IMR-90 (cell line): ENCODE measurements at regions not wholly inside any gene's neighbourhood (a gene's known extent, or its start where the extent isn't known, plus 50 kb on each side); places are given as distances from the start of the nearest gene placed in this dataset.

Experiments used
- ATAC-seq: fragments of 200-7000 bp; cut with Tn5 transposase; 2 replicates; pipeline ENCODE4 v1.9.1; 2020; ENCODE audit warnings: low read depth, mild to moderate bottlenecking, moderate library complexity
- BruUV-seq: library from RNA; stranded (reverse); fragments of 400-500 nt; replicated peaks from 2 replicates; lab custom pipeline; 2021; lab: Mats Ljungman, UMichigan
- CTCF ChIA-PET: fragments of 300-600 bp; formaldehyde crosslinking; extraction: SDS; loops from one replicate; lab custom pipeline; 2021; ENCODE audit warnings: antibody characterized with exemption; lab: Yijun Ruan, JAX
- POLR2A ChIA-PET: fragments of 300-600 bp; sonication (Branson Sonifier 250); formaldehyde crosslinking; loops from one replicate; lab custom pipeline; 2022; ENCODE audit warnings: antibody characterized with exemption; ENCODE audit not compliant: unreplicated experiment; lab: Charles Lee
- DNase-seq: peaks from one replicate; pipeline ENCODE4 v3.0.0; 2013
- H2AFZ ChIP-seq: replicated peaks from 2 replicates; pipeline ENCODE3; 2013; ENCODE audit warnings: low read length, mild to moderate bottlenecking; ENCODE audit not compliant: poor library complexity
- H2AK5ac ChIP-seq: 2 replicates; pipeline ENCODE4 v1.6.1; 2013; ENCODE audit warnings: low read depth, low read length, inconsistent platforms
- H2AK9ac ChIP-seq: replicated peaks from 2 replicates; pipeline ENCODE3; 2013; ENCODE audit warnings: mild to moderate bottlenecking, low read depth, low read length, moderate library complexity; ENCODE audit not compliant: poor library complexity
- H2BK120ac ChIP-seq: 2 replicates; pipeline ENCODE4 v1.6.1; 2013; ENCODE audit warnings: low read depth, low read length, inconsistent platforms
- H2BK15ac ChIP-seq: 3 replicates; pipeline ENCODE4 v1.6.1; 2013; ENCODE audit warnings: low read depth, low read length, inconsistent platforms
- H2BK20ac ChIP-seq: 2 replicates; pipeline ENCODE4 v1.6.1; 2013; ENCODE audit warnings: low read depth, mild to moderate bottlenecking, inconsistent platforms, low read length, moderate library complexity
- H2BK5ac ChIP-seq: 2 replicates; pipeline ENCODE4 v1.6.1; 2013; ENCODE audit warnings: mild to moderate bottlenecking, low read depth, low read length, inconsistent platforms; ENCODE audit not compliant: poor library complexity, severe bottlenecking
- H3K14ac ChIP-seq: replicated peaks from 2 replicates; pipeline ENCODE4 v1.6.1; 2013; ENCODE audit warnings: low read depth, low read length, inconsistent platforms
- H3K18ac ChIP-seq: 2 replicates; pipeline ENCODE4 v1.6.1; 2013; ENCODE audit warnings: low read depth, low read length, control low read depth
- H3K23ac ChIP-seq: 2 replicates; pipeline ENCODE4 v1.6.1; 2013; ENCODE audit warnings: low read depth, low read length, inconsistent platforms
- H3K27ac ChIP-seq: 2 replicates; pipeline ENCODE4 v1.5.1; 2013; ENCODE audit warnings: mild to moderate bottlenecking, control low read depth, low read length; ENCODE audit not compliant: insufficient read depth
- H3K27me3 ChIP-seq: 2 replicates; pipeline ENCODE4 v1.6.1; 2013; ENCODE audit warnings: low read length; ENCODE audit not compliant: control insufficient read depth, insufficient read depth
- H3K36me3 ChIP-seq: 2 replicates; pipeline ENCODE4 v1.6.1; 2013; ENCODE audit warnings: low read length, mixed read lengths; ENCODE audit not compliant: control insufficient read depth, insufficient read depth
- H3K4ac ChIP-seq: 2 replicates; pipeline ENCODE4 v1.6.1; 2013; ENCODE audit warnings: low read depth, low read length, inconsistent platforms
- H3K4me1 ChIP-seq: 2 replicates; pipeline ENCODE4 v1.6.1; 2013; ENCODE audit warnings: low read length, mixed read lengths; ENCODE audit not compliant: control insufficient read depth, insufficient read depth
- H3K4me2 ChIP-seq: 2 replicates; pipeline ENCODE4 v1.6.1; 2013; ENCODE audit warnings: low read depth, mild to moderate bottlenecking, control low read depth, low read length, moderate library complexity
- H3K4me3 ChIP-seq: 2 replicates; pipeline ENCODE4 v1.5.1; 2013; ENCODE audit warnings: low read depth, mild to moderate bottlenecking, control low read depth, low read length, moderate library complexity; ENCODE audit not compliant: insufficient read depth
- H3K56ac ChIP-seq: 2 replicates; pipeline ENCODE4 v1.6.1; 2013; ENCODE audit warnings: low read length, inconsistent platforms; ENCODE audit not compliant: insufficient read depth; ENCODE audit errors: extremely low read depth
- H3K79me1 ChIP-seq, 2 experiments: 2 replicates each; pipeline ENCODE4 v1.6.1; 2013; ENCODE audit warnings: low read length in 2 of 2, inconsistent platforms in 1 of 2, low read depth in 1 of 2
- H3K9ac ChIP-seq: 2 replicates; pipeline ENCODE4 v1.6.1; 2013; ENCODE audit warnings: low read depth, low read length, control low read depth
- H3K9me1 ChIP-seq: 2 replicates; pipeline ENCODE4 v1.6.1; 2013; ENCODE audit warnings: low read length, inconsistent platforms; ENCODE audit not compliant: insufficient read depth
- H3K9me3 ChIP-seq: 2 replicates; pipeline ENCODE4 v1.6.1; 2013; ENCODE audit warnings: low read length; ENCODE audit not compliant: control insufficient read depth, insufficient read depth
- H4K20me1 ChIP-seq: 2 replicates; pipeline ENCODE4 v1.6.1; 2013; ENCODE audit warnings: low read length, inconsistent platforms; ENCODE audit not compliant: insufficient read depth
- H4K5ac ChIP-seq: 2 replicates; pipeline ENCODE4 v1.6.1; 2013; ENCODE audit warnings: mild to moderate bottlenecking, low read depth, low read length, control low read depth
- H4K8ac ChIP-seq, 2 experiments: 2 replicates each; pipeline ENCODE4 v1.6.1; 2013; ENCODE audit warnings: low read depth in 2 of 2, low read length in 2 of 2, control low read depth in 1 of 2, inconsistent platforms in 1 of 2
- H4K91ac ChIP-seq: 2 replicates; pipeline ENCODE4 v1.6.1; 2013; ENCODE audit warnings: low read depth, low read length, inconsistent platforms; ENCODE audit not compliant: insufficient read depth
- CEBPB ChIP-seq: IDR thresholded peaks from 2 replicates; pipeline ENCODE4 v1.6.1; 2012; ENCODE audit warnings: low read depth, low read length, improper control_type of control experiment
- ELK1 ChIP-seq: fragments of 150-350 bp; IDR thresholded peaks from 2 replicates; pipeline ENCODE4 v1.6.1; 2016; ENCODE audit warnings: low read depth, mild to moderate bottlenecking, low read length, moderate library complexity, borderline replicate concordance
- POLR2A ChIP-seq: IDR thresholded peaks from 2 replicates; pipeline ENCODE4 v1.6.1; 2012; ENCODE audit warnings: mild to moderate bottlenecking, low read depth, low read length
- RCOR1 ChIP-seq: IDR thresholded peaks from 2 replicates; pipeline ENCODE4 v1.6.1; 2012; ENCODE audit warnings: mild to moderate bottlenecking, low read length, improper control_type of control experiment; ENCODE audit not compliant: insufficient replicate concordance
- RFX5 ChIP-seq: IDR thresholded peaks from 2 replicates; pipeline ENCODE4 v1.8.0; 2012; ENCODE audit warnings: low read depth, mild to moderate bottlenecking, low read length, moderate library complexity
- SMC3 ChIP-seq: fragments of 150-350 bp; IDR thresholded peaks from 2 replicates; pipeline ENCODE4 v1.6.1; 2016; ENCODE audit warnings: low read depth, mild to moderate bottlenecking, antibody characterized with exemption, low read length, moderate library complexity
- WGBS, 2 experiments: methylation state at CpG; one replicate each; pipeline versions ENCODE4 v1.1.5 to v1.1.7; 2013; ENCODE audit warnings: missing lambda C conversion rate in 2 of 2; ENCODE audit not compliant: insufficient read length in 1 of 2; ENCODE audit errors: extremely low coverage in 2 of 2; 5-methylcytosine and 5-hydroxymethylcytosine counted together
- dilution Hi-C: fragments of 300-500 bp; cut with HindIII; formaldehyde crosslinking; loops from one replicate; pipeline ENCODE4 v1.14.3; 2018; ENCODE audit warnings: low sequenced_read_pairs; ENCODE audit not compliant: unreplicated experiment
- in situ Hi-C: fragments of 300-500 bp; cut with MboI; formaldehyde crosslinking; loops from 3 replicates; pipeline ENCODE4 v1.14.3; 2019; ENCODE audit warnings: low sequenced_read_pairs, inconsistent platforms, mixed read lengths
- intact Hi-C: fragments of 100-400 bp; cut with micrococcal nuclease; formaldehyde crosslinking; loops from 2 replicates; pipeline ENCODE4 v1.10.0; 2022

- intact Hi-C loops (no loop called here), dilution Hi-C loops (no loop called here), in situ Hi-C loops (no loop called here)
- Histone ChIP-seq H3K27me3 (no peaks in the 10 kb centered on the region), H2AFZ (no peak overlapping the region), H3K4me1 (no peaks in the 10 kb centered on the region), H2BK20ac (no peak overlapping the region), H4K8ac (no peak overlapping the region), H3K9me1 (no peaks in the 10 kb centered on the region), H3K18ac (no peak overlapping the region), H4K91ac (no peak overlapping the region), H3K9me3 (peaks cover 41% of the 10 kb centered on the region), H3K4me2 (no peak overlapping the region), H2AK5ac (no peak overlapping the region), H3K23ac (no peak overlapping the region), H3K4me3 (no peak overlapping the region), H2BK5ac (no peak overlapping the region), H3K27ac (no peak overlapping the region), H3K4ac (no peak overlapping the region), H3K36me3 (no peaks in the 10 kb centered on the region), H2BK15ac (no peak overlapping the region), H3K14ac (no peak overlapping the region), H4K20me1 (no peaks in the 10 kb centered on the region), H3K56ac (no peak overlapping the region), H2AK9ac (no peak overlapping the region), H4K5ac (no peak overlapping the region), H3K79me1 (no peaks in the 10 kb centered on the region), H3K9ac (no peak overlapping the region), H2BK120ac (no peak overlapping the region)
- 20% methylated on average over 2 of the region's 5 CpGs; no CpG with 5 or more reads in 1 of the 2 experiments for WGBS, 2 experiments
- no peak for ATAC-seq
- BruUV-seq = no TSS peak
- DNase-seq = no peak
- POLR2A ChIA-PET = no interaction called here
- TF ChIP-seq SMC3 = no peak
- no peak for TF ChIP-seq RCOR1
- TF ChIP-seq CEBPB = no peak
- TF ChIP-seq ELK1 = no peak
- TF ChIP-seq RFX5 = no peak
- no peak for TF ChIP-seq POLR2A
- CTCF ChIA-PET = no interaction called here
These were observed 207.6 kb downstream of the BUB3 start for GRCh38 chr10:123361832-123362231.
